GM23338 (cell line): ENCODE measurements at regions not wholly inside any gene's neighbourhood (a gene's known extent, or its start where the extent isn't known, plus 50 kb on each side); places are given as distances from the start of the nearest gene placed in this dataset.

Experiments used
- ATAC-seq: fragments of 200-7000 bp; cut with Tn5 transposase; 3 replicates; pipeline ENCODE4 v1.9.1; 2020
- DNase-seq: peaks from one replicate; pipeline ENCODE4 v3.0.0-alpha.2; 2015; ENCODE audit warnings: low spot score
- H2AFZ ChIP-seq: fragments of 200-600 bp; sonication (generic); 2 replicates; pipeline ENCODE4 v1.8.0; 2016; ENCODE audit warnings: antibody characterized with exemption, mild to moderate bottlenecking, moderate library complexity
- H3F3A ChIP-seq: fragments of 200-600 bp; sonication (generic); replicated peaks from 2 replicates; pipeline ENCODE4 v1.8.0; 2017; ENCODE audit warnings: antibody characterized with exemption, mixed run types, low read depth
- H3K27ac ChIP-seq: fragments of 200-600 bp; sonication (generic); 2 replicates; pipeline ENCODE4 v1.6.1; 2016; ENCODE audit warnings: low read depth
- H3K27me3 ChIP-seq: fragments of 200-600 bp; sonication (generic); 2 replicates; pipeline ENCODE4 v1.8.0; 2016; ENCODE audit warnings: mild to moderate bottlenecking, mixed run types, moderate library complexity; ENCODE audit not compliant: insufficient read depth
- H3K36me3 ChIP-seq: fragments of 200-600 bp; sonication (generic); 2 replicates; pipeline ENCODE4 v1.8.0; 2016; ENCODE audit warnings: mild to moderate bottlenecking; ENCODE audit not compliant: insufficient read depth
- H3K4me1 ChIP-seq: fragments of 200-600 bp; sonication (generic); 2 replicates; pipeline ENCODE4 v1.8.0; 2016; ENCODE audit warnings: mild to moderate bottlenecking, moderate library complexity; ENCODE audit not compliant: insufficient read depth
- H3K4me2 ChIP-seq: fragments of 200-600 bp; sonication (generic); 2 replicates; pipeline ENCODE4 v1.7.1; 2017; ENCODE audit warnings: mixed run types
- H3K4me3 ChIP-seq: fragments of 200-600 bp; sonication (generic); 2 replicates; pipeline ENCODE4 v1.6.1; 2016; ENCODE audit warnings: mixed run types
- H3K79me2 ChIP-seq: fragments of 200-600 bp; sonication (generic); replicated peaks from 2 replicates; pipeline ENCODE4 v1.8.0; 2017; ENCODE audit warnings: mild to moderate bottlenecking; ENCODE audit not compliant: insufficient read depth
- H3K9me2 ChIP-seq: fragments of 200-600 bp; sonication (generic); 2 replicates; pipeline ENCODE4 v1.8.0; 2017; ENCODE audit not compliant: insufficient read depth
- H4K20me1 ChIP-seq: fragments of 200-600 bp; sonication (generic); replicated peaks from 2 replicates; pipeline ENCODE4 v1.8.0; 2017; ENCODE audit warnings: mild to moderate bottlenecking; ENCODE audit not compliant: insufficient read depth
- H3K27ac Mint-ChIP-seq: 2 replicates; pipeline ENCODE4 v1.8.0; 2020; ENCODE audit warnings: inconsistent platforms, mild to moderate bottlenecking, moderate library complexity, mixed read lengths
- H3K27me3 Mint-ChIP-seq: 3 replicates; pipeline ENCODE4 v1.8.0; 2022; ENCODE audit warnings: low read depth, mild to moderate bottlenecking, moderate library complexity, mixed read lengths, inconsistent platforms; ENCODE audit not compliant: insufficient read depth, poor library complexity
- H3K36me3 Mint-ChIP-seq: 3 replicates; pipeline ENCODE4 v1.8.0; 2021; ENCODE audit warnings: low read depth, mild to moderate bottlenecking, inconsistent platforms, moderate library complexity, mixed read lengths
- H3K4me1 Mint-ChIP-seq: 3 replicates; pipeline ENCODE4 v1.8.0; 2020; ENCODE audit warnings: mild to moderate bottlenecking, inconsistent platforms, mixed read lengths
- H3K4me3 Mint-ChIP-seq: 3 replicates; pipeline ENCODE4 v1.8.0; 2021; ENCODE audit warnings: moderate library complexity, mild to moderate bottlenecking, inconsistent platforms, mixed read lengths
- H3K9me3 Mint-ChIP-seq: 3 replicates; pipeline ENCODE4 v1.8.0; 2020; ENCODE audit warnings: moderate library complexity, mild to moderate bottlenecking, inconsistent platforms, mixed read lengths
- CREB1 ChIP-seq: fragments of 250-450 bp; sonication (Bioruptor Pico); IDR thresholded peaks from 2 replicates; pipeline ENCODE4 v1.5.0; 2020; ENCODE audit warnings: low read depth, mild to moderate bottlenecking, moderate library complexity
- EZH2phosphoT487 ChIP-seq: fragments of 200-600 bp; sonication (generic); IDR thresholded peaks from one replicate; pipeline ENCODE4 v1.8.1; 2018; ENCODE audit warnings: antibody characterized with exemption; ENCODE audit not compliant: unreplicated experiment
- NANOG ChIP-seq: IDR thresholded peaks from 2 replicates; pipeline ENCODE4 v1.6.1; 2016; ENCODE audit warnings: antibody characterized with exemption, borderline replicate concordance
- REST ChIP-seq: IDR thresholded peaks from one replicate; pipeline ENCODE4 v1.6.1; 2018; ENCODE audit warnings: antibody characterized with exemption; ENCODE audit not compliant: unreplicated experiment
- STAT1 ChIP-seq: IDR thresholded peaks from one replicate; pipeline ENCODE4 v1.6.1; 2016; ENCODE audit warnings: antibody characterized with exemption; ENCODE audit not compliant: unreplicated experiment
- ZNF331 ChIP-seq: fragments of 250-450 bp; sonication (Bioruptor Pico); IDR thresholded peaks from 2 replicates; pipeline ENCODE4 v1.5.0; 2020; ENCODE audit warnings: low read depth, mild to moderate bottlenecking, moderate library complexity
- TF ChIP-seq, protein P1 (sequence below): fragments of 250-450 bp; sonication (Bioruptor Pico); IDR thresholded peaks from 2 replicates; pipeline ENCODE4 v1.5.0; 2020; ENCODE audit warnings: mild to moderate bottlenecking, moderate library complexity

- ATAC-seq: no peak
- Mint-ChIP-seq H3K27me3 (peaks cover 4% of the 10 kb centered on the region), H3K9me3 (no peaks in the 10 kb centered on the region), H3K27ac (no peak overlapping the region), H3K4me1 (peaks cover 5% of the 10 kb centered on the region; the same call in 2 of the 3 replicates), H3K36me3 (no peaks in the 10 kb centered on the region), H3K4me3 (no peak overlapping the region)
- Histone ChIP-seq H2AFZ (no peak overlapping the region), H3K27me3 (no peaks in the 10 kb centered on the region), H4K20me1 (no peaks in the 10 kb centered on the region), H3K4me2 (no peak overlapping the region), H3K4me1 (no peaks in the 10 kb centered on the region), H3K9me2 (no peaks in the 10 kb centered on the region), H3K79me2 (no peaks in the 10 kb centered on the region), H3K27ac (no peak overlapping the region), H3K36me3 (no peaks in the 10 kb centered on the region), H3K4me3 (no peak overlapping the region), H3F3A (no peaks in the 10 kb centered on the region)
- no peak for DNase-seq
- TF ChIP-seq CREB1 (no peak), EZH2phosphoT487 (no peak), ZNF331 (no peak), REST (no peak), STAT1 (no peak), NANOG (no peak)
- TF ChIP-seq, protein P1, sequence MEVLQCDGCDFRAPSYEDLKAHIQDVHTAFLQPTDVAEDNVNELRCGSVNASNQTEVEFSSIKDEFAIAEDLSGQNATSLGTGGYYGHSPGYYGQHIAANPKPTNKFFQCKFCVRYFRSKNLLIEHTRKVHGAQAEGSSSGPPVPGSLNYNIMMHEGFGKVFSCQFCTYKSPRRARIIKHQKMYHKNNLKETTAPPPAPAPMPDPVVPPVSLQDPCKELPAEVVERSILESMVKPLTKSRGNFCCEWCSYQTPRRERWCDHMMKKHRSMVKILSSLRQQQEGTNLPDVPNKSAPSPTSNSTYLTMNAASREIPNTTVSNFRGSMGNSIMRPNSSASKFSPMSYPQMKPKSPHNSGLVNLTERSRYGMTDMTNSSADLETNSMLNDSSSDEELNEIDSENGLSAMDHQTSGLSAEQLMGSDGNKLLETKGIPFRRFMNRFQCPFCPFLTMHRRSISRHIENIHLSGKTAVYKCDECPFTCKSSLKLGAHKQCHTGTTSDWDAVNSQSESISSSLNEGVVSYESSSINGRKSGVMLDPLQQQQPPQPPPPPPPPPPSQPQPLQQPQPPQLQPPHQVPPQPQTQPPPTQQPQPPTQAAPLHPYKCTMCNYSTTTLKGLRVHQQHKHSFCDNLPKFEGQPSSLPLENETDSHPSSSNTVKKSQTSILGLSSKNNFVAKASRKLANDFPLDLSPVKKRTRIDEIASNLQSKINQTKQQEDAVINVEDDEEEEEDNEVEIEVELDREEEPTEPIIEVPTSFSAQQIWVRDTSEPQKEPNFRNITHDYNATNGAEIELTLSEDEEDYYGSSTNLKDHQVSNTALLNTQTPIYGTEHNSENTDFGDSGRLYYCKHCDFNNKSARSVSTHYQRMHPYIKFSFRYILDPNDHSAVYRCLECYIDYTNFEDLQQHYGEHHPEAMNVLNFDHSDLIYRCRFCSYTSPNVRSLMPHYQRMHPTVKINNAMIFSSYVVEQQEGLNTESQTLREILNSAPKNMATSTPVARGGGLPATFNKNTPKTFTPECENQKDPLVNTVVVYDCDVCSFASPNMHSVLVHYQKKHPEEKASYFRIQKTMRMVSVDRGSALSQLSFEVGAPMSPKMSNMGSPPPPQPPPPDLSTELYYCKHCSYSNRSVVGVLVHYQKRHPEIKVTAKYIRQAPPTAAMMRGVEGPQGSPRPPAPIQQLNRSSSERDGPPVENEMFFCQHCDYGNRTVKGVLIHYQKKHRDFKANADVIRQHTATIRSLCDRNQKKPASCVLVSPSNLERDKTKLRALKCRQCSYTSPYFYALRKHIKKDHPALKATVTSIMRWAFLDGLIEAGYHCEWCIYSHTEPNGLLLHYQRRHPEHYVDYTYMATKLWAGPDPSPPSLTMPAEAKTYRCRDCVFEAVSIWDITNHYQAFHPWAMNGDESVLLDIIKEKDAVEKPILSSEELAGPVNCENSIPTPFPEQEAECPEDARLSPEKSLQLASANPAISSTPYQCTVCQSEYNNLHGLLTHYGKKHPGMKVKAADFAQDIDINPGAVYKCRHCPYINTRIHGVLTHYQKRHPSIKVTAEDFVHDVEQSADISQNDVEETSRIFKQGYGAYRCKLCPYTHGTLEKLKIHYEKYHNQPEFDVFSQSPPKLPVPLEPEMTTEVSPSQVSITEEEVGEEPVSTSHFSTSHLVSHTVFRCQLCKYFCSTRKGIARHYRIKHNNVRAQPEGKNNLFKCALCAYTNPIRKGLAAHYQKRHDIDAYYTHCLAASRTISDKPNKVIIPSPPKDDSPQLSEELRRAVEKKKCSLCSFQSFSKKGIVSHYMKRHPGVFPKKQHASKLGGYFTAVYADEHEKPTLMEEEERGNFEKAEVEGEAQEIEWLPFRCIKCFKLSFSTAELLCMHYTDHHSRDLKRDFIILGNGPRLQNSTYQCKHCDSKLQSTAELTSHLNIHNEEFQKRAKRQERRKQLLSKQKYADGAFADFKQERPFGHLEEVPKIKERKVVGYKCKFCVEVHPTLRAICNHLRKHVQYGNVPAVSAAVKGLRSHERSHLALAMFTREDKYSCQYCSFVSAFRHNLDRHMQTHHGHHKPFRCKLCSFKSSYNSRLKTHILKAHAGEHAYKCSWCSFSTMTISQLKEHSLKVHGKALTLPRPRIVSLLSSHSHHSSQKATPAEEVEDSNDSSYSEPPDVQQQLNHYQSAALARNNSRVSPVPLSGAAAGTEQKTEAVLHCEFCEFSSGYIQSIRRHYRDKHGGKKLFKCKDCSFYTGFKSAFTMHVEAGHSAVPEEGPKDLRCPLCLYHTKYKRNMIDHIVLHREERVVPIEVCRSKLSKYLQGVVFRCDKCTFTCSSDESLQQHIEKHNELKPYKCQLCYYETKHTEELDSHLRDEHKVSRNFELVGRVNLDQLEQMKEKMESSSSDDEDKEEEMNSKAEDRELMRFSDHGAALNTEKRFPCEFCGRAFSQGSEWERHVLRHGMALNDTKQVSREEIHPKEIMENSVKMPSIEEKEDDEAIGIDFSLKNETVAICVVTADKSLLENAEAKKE (CRISPR knock-in tag): no peak
Observed at GRCh38 chr16:50956637-50957036, 194.4 kb downstream of the SALL1 start.
